GM23338 (cell line): ENCODE measurements at regions not wholly inside any gene's neighbourhood (a gene's known extent, or its start where the extent isn't known, plus 50 kb on each side); places are given as distances from the start of the nearest gene placed in this dataset.

ENCODE experiments used
- ATAC-seq: fragments of 200-7000 bp; cut with Tn5 transposase; 3 replicates; pipeline ENCODE4 v1.9.1; 2020
- DNase-seq: peaks from one replicate; pipeline ENCODE4 v3.0.0-alpha.2; 2015; ENCODE audit warnings: low spot score
- H2AFZ ChIP-seq: fragments of 200-600 bp; sonication (generic); 2 replicates; pipeline ENCODE4 v1.8.0; 2016; ENCODE audit warnings: antibody characterized with exemption, mild to moderate bottlenecking, moderate library complexity
- H3F3A ChIP-seq: fragments of 200-600 bp; sonication (generic); replicated peaks from 2 replicates; pipeline ENCODE4 v1.8.0; 2017; ENCODE audit warnings: antibody characterized with exemption, mixed run types, low read depth
- H3K27ac ChIP-seq: fragments of 200-600 bp; sonication (generic); 2 replicates; pipeline ENCODE4 v1.6.1; 2016; ENCODE audit warnings: low read depth
- H3K27me3 ChIP-seq: fragments of 200-600 bp; sonication (generic); 2 replicates; pipeline ENCODE4 v1.8.0; 2016; ENCODE audit warnings: mild to moderate bottlenecking, mixed run types, moderate library complexity; ENCODE audit not compliant: insufficient read depth
- H3K36me3 ChIP-seq: fragments of 200-600 bp; sonication (generic); 2 replicates; pipeline ENCODE4 v1.8.0; 2016; ENCODE audit warnings: mild to moderate bottlenecking; ENCODE audit not compliant: insufficient read depth
- H3K4me1 ChIP-seq: fragments of 200-600 bp; sonication (generic); 2 replicates; pipeline ENCODE4 v1.8.0; 2016; ENCODE audit warnings: mild to moderate bottlenecking, moderate library complexity; ENCODE audit not compliant: insufficient read depth
- H3K4me2 ChIP-seq: fragments of 200-600 bp; sonication (generic); 2 replicates; pipeline ENCODE4 v1.7.1; 2017; ENCODE audit warnings: mixed run types
- H3K4me3 ChIP-seq: fragments of 200-600 bp; sonication (generic); 2 replicates; pipeline ENCODE4 v1.6.1; 2016; ENCODE audit warnings: mixed run types
- H3K79me2 ChIP-seq: fragments of 200-600 bp; sonication (generic); replicated peaks from 2 replicates; pipeline ENCODE4 v1.8.0; 2017; ENCODE audit warnings: mild to moderate bottlenecking; ENCODE audit not compliant: insufficient read depth
- H3K9me2 ChIP-seq: fragments of 200-600 bp; sonication (generic); 2 replicates; pipeline ENCODE4 v1.8.0; 2017; ENCODE audit not compliant: insufficient read depth
- H4K20me1 ChIP-seq: fragments of 200-600 bp; sonication (generic); replicated peaks from 2 replicates; pipeline ENCODE4 v1.8.0; 2017; ENCODE audit warnings: mild to moderate bottlenecking; ENCODE audit not compliant: insufficient read depth
- H3K27ac Mint-ChIP-seq: 2 replicates; pipeline ENCODE4 v1.8.0; 2020; ENCODE audit warnings: inconsistent platforms, mild to moderate bottlenecking, moderate library complexity, mixed read lengths
- H3K27me3 Mint-ChIP-seq: 3 replicates; pipeline ENCODE4 v1.8.0; 2022; ENCODE audit warnings: low read depth, mild to moderate bottlenecking, moderate library complexity, mixed read lengths, inconsistent platforms; ENCODE audit not compliant: insufficient read depth, poor library complexity
- H3K36me3 Mint-ChIP-seq: 3 replicates; pipeline ENCODE4 v1.8.0; 2021; ENCODE audit warnings: low read depth, mild to moderate bottlenecking, inconsistent platforms, moderate library complexity, mixed read lengths
- H3K4me1 Mint-ChIP-seq: 3 replicates; pipeline ENCODE4 v1.8.0; 2020; ENCODE audit warnings: mild to moderate bottlenecking, inconsistent platforms, mixed read lengths
- H3K4me3 Mint-ChIP-seq: 3 replicates; pipeline ENCODE4 v1.8.0; 2021; ENCODE audit warnings: moderate library complexity, mild to moderate bottlenecking, inconsistent platforms, mixed read lengths
- H3K9me3 Mint-ChIP-seq: 3 replicates; pipeline ENCODE4 v1.8.0; 2020; ENCODE audit warnings: moderate library complexity, mild to moderate bottlenecking, inconsistent platforms, mixed read lengths
- CREB1 ChIP-seq: fragments of 250-450 bp; sonication (Bioruptor Pico); IDR thresholded peaks from 2 replicates; pipeline ENCODE4 v1.5.0; 2020; ENCODE audit warnings: low read depth, mild to moderate bottlenecking, moderate library complexity
- CTCF ChIP-seq, 2 experiments: fragments of 200-600 bp in 1 of 2; sonication (generic) in 1 of 2; conservative IDR thresholded peaks; 2 replicates each; pipeline versions ENCODE4 v1.5.1 to v1.6.1; 2016 to 2017; ENCODE audit warnings: antibody characterized with exemption in 2 of 2, low read depth in 2 of 2, mild to moderate bottlenecking in 2 of 2, moderate library complexity in 1 of 2
- ETS1 ChIP-seq: IDR thresholded peaks from 2 replicates; pipeline ENCODE4 v1.6.1; 2016; ENCODE audit warnings: antibody characterized with exemption
- EZH2 ChIP-seq: fragments of 200-600 bp; sonication (generic); IDR thresholded peaks from one replicate; pipeline ENCODE4 v1.8.0; 2017; ENCODE audit warnings: antibody characterized with exemption, mild to moderate bottlenecking, low read depth; ENCODE audit not compliant: unreplicated experiment
- EZH2phosphoT487 ChIP-seq: fragments of 200-600 bp; sonication (generic); IDR thresholded peaks from one replicate; pipeline ENCODE4 v1.8.1; 2018; ENCODE audit warnings: antibody characterized with exemption; ENCODE audit not compliant: unreplicated experiment
- JUNB ChIP-seq: IDR thresholded peaks from one replicate; pipeline ENCODE4 v1.6.1; 2016; ENCODE audit warnings: antibody characterized with exemption; ENCODE audit not compliant: unreplicated experiment
- NANOG ChIP-seq: IDR thresholded peaks from 2 replicates; pipeline ENCODE4 v1.6.1; 2016; ENCODE audit warnings: antibody characterized with exemption, borderline replicate concordance
- REST ChIP-seq: IDR thresholded peaks from one replicate; pipeline ENCODE4 v1.6.1; 2018; ENCODE audit warnings: antibody characterized with exemption; ENCODE audit not compliant: unreplicated experiment
- ZNF114 ChIP-seq: fragments of 250-450 bp; sonication (Bioruptor Pico); IDR thresholded peaks from 2 replicates; pipeline ENCODE4 v1.5.0; 2020; ENCODE audit warnings: mild to moderate bottlenecking, moderate library complexity
- ZNF331 ChIP-seq: fragments of 250-450 bp; sonication (Bioruptor Pico); IDR thresholded peaks from 2 replicates; pipeline ENCODE4 v1.5.0; 2020; ENCODE audit warnings: low read depth, mild to moderate bottlenecking, moderate library complexity
- ZNF462 ChIP-seq: fragments of 250-450 bp; sonication (Bioruptor Pico); IDR thresholded peaks from 2 replicates; pipeline ENCODE4 v1.5.0; 2020; ENCODE audit warnings: mild to moderate bottlenecking, moderate library complexity

GRCh38 chr1:87733386-87733785 is 404.7 kb downstream of the LMO4 start (continued):
- TF ChIP-seq CTCF (conservative IDR thresholded peaks at IDR 0.05; ENCODE audit: low read depth in 2 of 2) (no peak), EZH2phosphoT487 (no peak)

GRCh38 chr1:87735750-87736149 is 407.1 kb downstream of the LMO4 start:
- no peaks in the 10 kb centered on the region for H3K79me2 ChIP-seq
- no peak overlapping the region for H3K27ac Mint-ChIP-seq
- H3K27ac ChIP-seq: no peak overlapping the region
- H3F3A ChIP-seq: no peaks in the 10 kb centered on the region
- H3K4me3 Mint-ChIP-seq: no peak overlapping the region
- H3K4me1 ChIP-seq: no peaks in the 10 kb centered on the region
- H3K4me2 ChIP-seq: no peak overlapping the region
- no peaks in the 10 kb centered on the region for H3K36me3 Mint-ChIP-seq
- DNase-seq (no peak), ATAC-seq (no peak)
- no peaks in the 10 kb centered on the region for H4K20me1 ChIP-seq
- peaks cover 6% of the 10 kb centered on the region; the same call in 2 of the 3 replicates for H3K4me1 Mint-ChIP-seq
- H3K9me3 Mint-ChIP-seq: no peaks in the 10 kb centered on the region
- H3K4me3 ChIP-seq: no peak overlapping the region
- H3K27me3 Mint-ChIP-seq: no peaks in the 10 kb centered on the region
- H3K9me2 ChIP-seq: peaks cover 9% of the 10 kb centered on the region; the same call in 1 of the 2 replicates
- H2AFZ ChIP-seq: peak overlapping the region; percentile 69; the same call in 1 of the 2 replicates
- H3K27me3 ChIP-seq: no peaks in the 10 kb centered on the region
- H3K36me3 ChIP-seq: no peaks in the 10 kb centered on the region
- TF ChIP-seq ETS1: no peak
- TF ChIP-seq ZNF331 (CRISPR knock-in tag): no peak
- no peak for TF ChIP-seq JUNB
- TF ChIP-seq NANOG: no peak
- no peak for TF ChIP-seq ZNF462 (CRISPR knock-in tag)
- TF ChIP-seq EZH2: no peak
- no peak for TF ChIP-seq CREB1 (CRISPR knock-in tag)
- TF ChIP-seq REST: no peak
- no peak for TF ChIP-seq ZNF114 (CRISPR knock-in tag)
